ENCODE measurements at regions not wholly inside any gene's neighbourhood (a gene's known extent, or its start where the extent isn't known, plus 50 kb on each side); places are given as distances from the start of the nearest gene placed in this dataset.

DNA sequence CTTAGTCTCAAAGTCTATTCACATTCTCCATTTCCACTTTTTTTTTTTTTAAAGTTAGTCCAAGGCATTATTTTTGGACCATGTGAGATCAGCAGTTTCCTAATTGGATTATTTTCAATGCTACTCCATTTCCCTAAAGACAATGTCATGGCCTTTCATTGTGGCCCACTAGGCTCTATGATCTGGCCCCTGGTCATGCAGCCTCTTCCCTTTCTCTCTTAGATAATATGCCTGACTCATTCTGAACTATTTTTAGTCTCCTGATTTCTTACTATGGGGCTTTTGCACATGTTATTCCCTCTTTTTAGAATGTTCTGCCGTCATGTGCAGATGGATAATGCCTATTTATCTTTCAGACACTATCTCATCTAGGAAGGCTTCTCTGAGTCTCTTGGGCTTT is 157.3 kb downstream of the TMA16 start:
- no peak overlapping the region for H2AFZ ChIP-seq (ENCODE audit: low read depth, low read length)
- no peak overlapping the region for H3K4me3 ChIP-seq (ENCODE audit: low read length)
- no peaks in the 10 kb centered on the region for H3K36me3 ChIP-seq (ENCODE audit: insufficient read depth, low read length)
- no peaks in the 10 kb centered on the region for H3K27me3 ChIP-seq (ENCODE audit: insufficient read depth, low read depth, low read length)
- H3K9me2 ChIP-seq (ENCODE audit: insufficient read depth, low read length), result no peaks in the 10 kb centered on the region
- H3K9ac ChIP-seq (ENCODE audit: low read length), result no peak overlapping the region
- H3K79me2 ChIP-seq (replicated peaks; ENCODE audit: insufficient read depth, low read length), result no peaks in the 10 kb centered on the region
- TF ChIP-seq, protein P1, sequence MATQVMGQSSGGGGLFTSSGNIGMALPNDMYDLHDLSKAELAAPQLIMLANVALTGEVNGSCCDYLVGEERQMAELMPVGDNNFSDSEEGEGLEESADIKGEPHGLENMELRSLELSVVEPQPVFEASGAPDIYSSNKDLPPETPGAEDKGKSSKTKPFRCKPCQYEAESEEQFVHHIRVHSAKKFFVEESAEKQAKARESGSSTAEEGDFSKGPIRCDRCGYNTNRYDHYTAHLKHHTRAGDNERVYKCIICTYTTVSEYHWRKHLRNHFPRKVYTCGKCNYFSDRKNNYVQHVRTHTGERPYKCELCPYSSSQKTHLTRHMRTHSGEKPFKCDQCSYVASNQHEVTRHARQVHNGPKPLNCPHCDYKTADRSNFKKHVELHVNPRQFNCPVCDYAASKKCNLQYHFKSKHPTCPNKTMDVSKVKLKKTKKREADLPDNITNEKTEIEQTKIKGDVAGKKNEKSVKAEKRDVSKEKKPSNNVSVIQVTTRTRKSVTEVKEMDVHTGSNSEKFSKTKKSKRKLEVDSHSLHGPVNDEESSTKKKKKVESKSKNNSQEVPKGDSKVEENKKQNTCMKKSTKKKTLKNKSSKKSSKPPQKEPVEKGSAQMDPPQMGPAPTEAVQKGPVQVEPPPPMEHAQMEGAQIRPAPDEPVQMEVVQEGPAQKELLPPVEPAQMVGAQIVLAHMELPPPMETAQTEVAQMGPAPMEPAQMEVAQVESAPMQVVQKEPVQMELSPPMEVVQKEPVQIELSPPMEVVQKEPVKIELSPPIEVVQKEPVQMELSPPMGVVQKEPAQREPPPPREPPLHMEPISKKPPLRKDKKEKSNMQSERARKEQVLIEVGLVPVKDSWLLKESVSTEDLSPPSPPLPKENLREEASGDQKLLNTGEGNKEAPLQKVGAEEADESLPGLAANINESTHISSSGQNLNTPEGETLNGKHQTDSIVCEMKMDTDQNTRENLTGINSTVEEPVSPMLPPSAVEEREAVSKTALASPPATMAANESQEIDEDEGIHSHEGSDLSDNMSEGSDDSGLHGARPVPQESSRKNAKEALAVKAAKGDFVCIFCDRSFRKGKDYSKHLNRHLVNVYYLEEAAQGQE (IDR thresholded peaks at IDR 0.05; ENCODE audit: borderline replicate concordance), result no peak
- TF ChIP-seq EP300 (conservative IDR thresholded peaks at IDR 0.05; ENCODE audit: poor library complexity, severe bottlenecking) (no peak), POLR2AphosphoS5 (IDR thresholded peaks at IDR 0.05) (no peak), TAF1 (IDR thresholded peaks at IDR 0.05; ENCODE audit: low read depth) (no peak), SMC3 (conservative IDR thresholded peaks at IDR 0.05; ENCODE audit: poor library complexity) (no peak), EZH2 (IDR thresholded peaks at IDR 0.05; ENCODE audit: borderline replicate concordance, insufficient read depth, low read length, poor library complexity, severe bottlenecking) (no peak), RAD21 (conservative IDR thresholded peaks at IDR 0.05) (no peak), MXI1 (conservative IDR thresholded peaks at IDR 0.05; ENCODE audit: poor library complexity, severe bottlenecking) (no peak)
- TF ChIP-seq, protein P2, sequence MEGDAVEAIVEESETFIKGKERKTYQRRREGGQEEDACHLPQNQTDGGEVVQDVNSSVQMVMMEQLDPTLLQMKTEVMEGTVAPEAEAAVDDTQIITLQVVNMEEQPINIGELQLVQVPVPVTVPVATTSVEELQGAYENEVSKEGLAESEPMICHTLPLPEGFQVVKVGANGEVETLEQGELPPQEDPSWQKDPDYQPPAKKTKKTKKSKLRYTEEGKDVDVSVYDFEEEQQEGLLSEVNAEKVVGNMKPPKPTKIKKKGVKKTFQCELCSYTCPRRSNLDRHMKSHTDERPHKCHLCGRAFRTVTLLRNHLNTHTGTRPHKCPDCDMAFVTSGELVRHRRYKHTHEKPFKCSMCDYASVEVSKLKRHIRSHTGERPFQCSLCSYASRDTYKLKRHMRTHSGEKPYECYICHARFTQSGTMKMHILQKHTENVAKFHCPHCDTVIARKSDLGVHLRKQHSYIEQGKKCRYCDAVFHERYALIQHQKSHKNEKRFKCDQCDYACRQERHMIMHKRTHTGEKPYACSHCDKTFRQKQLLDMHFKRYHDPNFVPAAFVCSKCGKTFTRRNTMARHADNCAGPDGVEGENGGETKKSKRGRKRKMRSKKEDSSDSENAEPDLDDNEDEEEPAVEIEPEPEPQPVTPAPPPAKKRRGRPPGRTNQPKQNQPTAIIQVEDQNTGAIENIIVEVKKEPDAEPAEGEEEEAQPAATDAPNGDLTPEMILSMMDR (IDR thresholded peaks at IDR 0.05; ENCODE audit: poor library complexity, severe bottlenecking), result no peak
- H3F3A ChIP-seq (ENCODE audit: insufficient read depth, low read length, poor library complexity, severe bottlenecking), result no peaks in the 10 kb centered on the region
- H3K9me3 ChIP-seq (ENCODE audit: low read length), result peaks cover 3% of the 10 kb centered on the region
- no peak overlapping the region for H3K27ac ChIP-seq (ENCODE audit: low read length)
- no peaks in the 10 kb centered on the region for H4K20me1 ChIP-seq (ENCODE audit: insufficient read depth)
- H3K4me2 ChIP-seq (ENCODE audit: low read length), result no peak overlapping the region

DNA sequence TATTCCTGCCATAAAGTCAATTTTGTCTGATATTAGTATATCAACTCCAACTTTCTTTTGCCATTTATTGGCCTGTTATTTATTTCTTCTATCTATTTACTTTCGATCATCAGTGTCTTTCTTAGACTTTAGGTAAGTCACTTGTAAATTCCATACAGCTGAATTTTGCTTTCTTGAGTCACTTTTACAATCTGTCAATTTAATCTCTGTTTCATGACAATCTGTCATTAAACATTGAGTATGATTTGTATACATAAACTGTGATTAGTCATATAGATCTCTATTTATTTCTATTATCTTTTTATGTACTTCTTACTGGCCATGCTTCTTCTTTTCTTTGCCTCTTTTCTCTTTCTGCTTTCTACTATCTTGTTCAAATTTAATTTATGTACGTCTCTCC is 160.1 kb downstream of the TMA16 start:
- H2AFZ ChIP-seq (ENCODE audit: low read depth, low read length), result no peak overlapping the region
- TF ChIP-seq, protein P1 (IDR thresholded peaks at IDR 0.05; ENCODE audit: borderline replicate concordance), result no peak
- TF ChIP-seq TAF1 (IDR thresholded peaks at IDR 0.05; ENCODE audit: low read depth) (no peak), POLR2AphosphoS5 (IDR thresholded peaks at IDR 0.05) (no peak), EP300 (conservative IDR thresholded peaks at IDR 0.05; ENCODE audit: poor library complexity, severe bottlenecking) (no peak), RAD21 (conservative IDR thresholded peaks at IDR 0.05) (no peak), SMC3 (conservative IDR thresholded peaks at IDR 0.05; ENCODE audit: poor library complexity) (no peak), EZH2 (IDR thresholded peaks at IDR 0.05; ENCODE audit: borderline replicate concordance, insufficient read depth, low read length, poor library complexity, severe bottlenecking) (no peak), MXI1 (conservative IDR thresholded peaks at IDR 0.05; ENCODE audit: poor library complexity, severe bottlenecking) (no peak)
- TF ChIP-seq, protein P2 (IDR thresholded peaks at IDR 0.05; ENCODE audit: poor library complexity, severe bottlenecking), result no peak
- H3K9me3 ChIP-seq (ENCODE audit: low read length), result peaks cover 3% of the 10 kb centered on the region
- H3K9ac ChIP-seq (ENCODE audit: low read length), result no peak overlapping the region
- H3F3A ChIP-seq (ENCODE audit: insufficient read depth, low read length, poor library complexity, severe bottlenecking), result no peaks in the 10 kb centered on the region
- H3K27me3 ChIP-seq (ENCODE audit: insufficient read depth, low read depth, low read length), result no peaks in the 10 kb centered on the region
- H3K4me3 ChIP-seq (ENCODE audit: low read length), result no peak overlapping the region
- no peak overlapping the region for H3K4me2 ChIP-seq (ENCODE audit: low read length)
- H4K20me1 ChIP-seq (ENCODE audit: insufficient read depth), result no peaks in the 10 kb centered on the region
- H3K27ac ChIP-seq (ENCODE audit: low read length), result no peak overlapping the region
- H3K36me3 ChIP-seq (ENCODE audit: insufficient read depth, low read length), result no peaks in the 10 kb centered on the region
- H3K79me2 ChIP-seq (replicated peaks; ENCODE audit: insufficient read depth, low read length), result no peaks in the 10 kb centered on the region
- no peaks in the 10 kb centered on the region for H3K9me2 ChIP-seq (ENCODE audit: insufficient read depth, low read length)
